Stimulated activated memory B cell treated with anti-CD40 and anti-IgM and Interleukin-4, amounts not matched to agents 10 μg/mL and 1 μg/mL and 100 μg/mL, for 72 hours (primary cell): ENCODE measurements at regions not wholly inside any gene's neighbourhood (a gene's known extent, or its start where the extent isn't known, plus 50 kb on each side); places are given as distances from the start of the nearest gene placed in this dataset.

Source experiments
- ATAC-seq: fragments of 150-1000 bp; cut with Tn5 transposase; 2 replicates; pipeline ENCODE4 v1.10.0; 2021
- H3K27ac Mint-ChIP-seq: one replicate; pipeline ENCODE4 v1.8.0; 2022; ENCODE audit warnings: mild to moderate bottlenecking, mixed read lengths
- H3K27me3 Mint-ChIP-seq: one replicate; pipeline ENCODE4 v1.8.0; 2022; ENCODE audit warnings: mixed read lengths
- H3K36me3 Mint-ChIP-seq: one replicate; pipeline ENCODE4 v1.8.0; 2022; ENCODE audit warnings: mixed read lengths
- H3K4me1 Mint-ChIP-seq: one replicate; pipeline ENCODE4 v1.8.0; 2022; ENCODE audit warnings: mixed read lengths
- H3K4me3 Mint-ChIP-seq: one replicate; pipeline ENCODE4 v1.8.0; 2022; ENCODE audit warnings: mild to moderate bottlenecking, moderate library complexity, mixed read lengths
- H3K9me3 Mint-ChIP-seq: one replicate; pipeline ENCODE4 v1.8.0; 2022; ENCODE audit warnings: mixed read lengths

DNA sequence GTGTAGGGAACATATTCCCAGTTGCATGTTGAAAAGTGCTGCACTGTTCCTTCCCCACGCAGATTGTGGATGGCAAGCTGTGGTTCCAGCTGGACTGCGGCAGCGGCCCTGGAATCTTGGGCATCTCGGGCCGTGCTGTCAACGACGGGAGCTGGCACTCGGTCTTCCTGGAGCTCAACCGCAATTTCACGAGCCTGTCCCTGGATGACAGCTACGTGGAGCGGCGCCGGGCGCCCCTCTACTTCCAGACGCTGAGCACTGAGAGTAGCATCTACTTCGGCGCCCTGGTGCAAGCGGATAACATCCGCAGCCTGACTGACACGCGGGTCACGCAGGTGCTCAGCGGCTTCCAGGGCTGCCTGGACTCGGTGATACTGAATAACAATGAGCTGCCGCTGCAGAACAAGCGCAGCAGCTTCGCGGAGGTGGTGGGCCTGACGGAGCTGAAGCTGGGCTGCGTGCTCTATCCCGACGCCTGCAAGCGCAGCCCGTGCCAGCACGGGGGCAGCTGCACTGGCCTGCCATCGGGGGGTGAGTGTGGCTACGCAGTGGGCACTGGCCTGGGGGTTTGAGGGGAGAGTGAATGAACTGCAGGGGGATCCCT is 102.7 kb upstream of the MTNR1B start:
- Mint-ChIP-seq H3K36me3 (no peaks in the 10 kb centered on the region), H3K4me1 (no peaks in the 10 kb centered on the region), H3K4me3 (no peak overlapping the region), H3K27ac (no peak overlapping the region), H3K27me3 (no peaks in the 10 kb centered on the region), H3K9me3 (no peaks in the 10 kb centered on the region)
- no peak for ATAC-seq

- Mint-ChIP-seq H3K4me3 (no peak overlapping the region), H3K36me3 (no peaks in the 10 kb centered on the region), H3K9me3 (no peaks in the 10 kb centered on the region), H3K27ac (no peak overlapping the region), H3K4me1 (no peaks in the 10 kb centered on the region), H3K27me3 (no peaks in the 10 kb centered on the region)
- ATAC-seq, result no peak
Measured at GRCh38 chr11:92867913-92868619, 101.4 kb upstream of the MTNR1B start.

DNA sequence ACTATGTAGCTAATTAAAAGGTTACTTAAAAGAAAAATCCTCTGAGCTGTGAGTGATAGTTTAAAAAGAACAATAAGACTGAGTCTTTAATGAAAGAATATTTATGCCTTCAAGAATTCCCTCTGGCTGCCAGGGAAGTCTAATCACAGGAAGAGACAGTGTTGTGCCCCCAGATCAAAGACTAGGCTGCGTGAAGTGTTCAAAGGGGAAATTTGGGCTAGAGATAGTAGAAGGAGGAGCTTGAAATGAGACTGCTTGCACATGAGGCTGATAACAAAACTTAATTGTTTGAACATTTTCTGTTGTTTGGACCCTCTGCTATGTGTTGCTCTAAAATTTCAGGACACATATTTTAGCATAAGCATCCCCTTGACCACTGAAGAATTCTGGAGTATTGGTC is 99.7 kb upstream of the MTNR1B start:
- no peak overlapping the region for H3K27ac Mint-ChIP-seq
- H3K36me3 Mint-ChIP-seq, result no peaks in the 10 kb centered on the region
- H3K4me3 Mint-ChIP-seq, result no peak overlapping the region
- H3K9me3 Mint-ChIP-seq, result no peaks in the 10 kb centered on the region
- no peaks in the 10 kb centered on the region for H3K4me1 Mint-ChIP-seq
- H3K27me3 Mint-ChIP-seq, result no peaks in the 10 kb centered on the region
- no peak for ATAC-seq

DNA sequence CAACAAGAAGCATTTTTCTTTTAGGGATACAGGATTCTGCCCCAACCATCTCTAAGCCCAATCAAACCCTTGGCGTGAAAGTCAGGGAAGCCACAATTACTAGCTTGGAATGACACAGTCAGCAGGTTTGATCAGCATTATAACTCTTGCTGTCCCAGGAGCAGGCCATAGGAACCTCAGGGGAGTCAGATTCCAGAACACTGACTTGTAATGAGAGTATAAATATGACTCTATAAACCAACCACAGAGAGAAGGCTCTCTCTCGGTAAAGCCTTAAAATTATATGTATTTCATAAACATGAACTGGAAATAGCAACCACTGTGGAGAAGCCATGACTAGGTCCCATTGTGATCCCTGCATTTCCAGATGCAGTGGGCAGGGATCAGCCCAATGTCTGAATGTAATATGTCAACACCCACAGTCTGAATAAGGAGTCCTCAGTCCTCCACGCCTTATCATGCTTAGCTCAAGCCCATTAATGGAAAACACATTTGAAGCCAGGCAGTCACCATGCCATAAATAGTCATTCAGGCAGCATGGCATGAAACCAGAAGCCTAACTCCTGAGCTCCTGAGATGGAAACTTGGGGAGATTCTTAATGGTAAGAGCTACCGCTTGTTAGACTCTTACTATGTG is 99.1 kb upstream of the MTNR1B start:
- Mint-ChIP-seq H3K36me3 (no peaks in the 10 kb centered on the region), H3K27ac (no peak overlapping the region), H3K4me3 (no peak overlapping the region), H3K4me1 (no peaks in the 10 kb centered on the region), H3K9me3 (no peaks in the 10 kb centered on the region), H3K27me3 (no peaks in the 10 kb centered on the region)
- no peak for ATAC-seq

DNA sequence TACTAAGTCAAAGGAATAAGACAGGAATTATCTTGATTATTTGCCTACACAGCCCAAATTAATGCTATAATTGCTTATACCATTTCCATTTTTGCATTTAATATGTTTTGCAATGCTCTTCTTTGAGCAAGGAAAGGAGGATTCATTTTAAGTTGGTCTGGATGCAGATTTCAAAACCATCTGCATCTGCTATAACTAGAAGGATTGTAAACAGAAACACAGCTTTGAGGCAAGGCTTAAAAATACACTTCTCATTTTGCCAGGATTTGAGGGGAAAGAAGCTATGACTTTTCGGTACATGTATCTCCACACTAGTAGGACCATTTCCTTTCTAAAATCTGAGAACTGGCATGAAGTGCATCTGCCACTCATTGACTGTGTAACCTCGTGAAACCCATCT is 95.9 kb upstream of the MTNR1B start:
- Mint-ChIP-seq H3K27me3 (peaks cover 10% of the 10 kb centered on the region), H3K27ac (no peak overlapping the region), H3K4me1 (no peaks in the 10 kb centered on the region), H3K9me3 (no peaks in the 10 kb centered on the region), H3K4me3 (no peak overlapping the region), H3K36me3 (no peaks in the 10 kb centered on the region)
- no peak for ATAC-seq

- Mint-ChIP-seq H3K36me3 (no peaks in the 10 kb centered on the region), H3K9me3 (no peaks in the 10 kb centered on the region), H3K27ac (no peak overlapping the region), H3K4me1 (no peaks in the 10 kb centered on the region), H3K27me3 (peaks cover 10% of the 10 kb centered on the region), H3K4me3 (no peak overlapping the region)
- no peak for ATAC-seq
Measured at GRCh38 chr11:92875473-92875872, 94.0 kb upstream of the MTNR1B start.

- Mint-ChIP-seq H3K27me3 (peaks cover 10% of the 10 kb centered on the region), H3K27ac (no peak overlapping the region), H3K9me3 (peaks cover 3% of the 10 kb centered on the region), H3K4me1 (no peaks in the 10 kb centered on the region), H3K4me3 (no peak overlapping the region), H3K36me3 (no peaks in the 10 kb centered on the region)
- no peak for ATAC-seq
Measured at GRCh38 chr11:92879086-92879485, 90.4 kb upstream of the MTNR1B start.

DNA sequence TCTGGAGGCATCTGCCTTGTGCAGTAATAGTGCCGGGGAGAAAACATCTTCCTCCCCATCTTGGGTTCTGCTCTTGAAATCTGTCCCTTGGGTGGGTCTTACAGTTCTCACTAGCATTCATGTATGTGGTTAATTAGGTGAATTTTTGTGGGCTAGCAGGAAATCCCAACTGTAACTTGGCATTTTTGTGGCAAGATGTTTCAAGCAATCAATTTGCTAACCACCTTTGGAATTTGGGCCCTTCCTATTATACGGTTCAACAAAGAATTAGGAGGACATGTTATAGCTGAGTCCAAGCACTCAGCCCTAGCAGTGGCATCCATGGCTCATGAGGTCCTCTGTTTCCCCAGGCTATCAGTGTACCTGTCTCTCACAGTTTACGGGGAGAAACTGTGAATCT is 89.1 kb upstream of the MTNR1B start:
- Mint-ChIP-seq H3K4me3 (no peak overlapping the region), H3K36me3 (no peaks in the 10 kb centered on the region), H3K27me3 (peaks cover 10% of the 10 kb centered on the region), H3K9me3 (peaks cover 3% of the 10 kb centered on the region), H3K4me1 (no peaks in the 10 kb centered on the region), H3K27ac (no peak overlapping the region)
- ATAC-seq, result no peak

- no peak overlapping the region for H3K4me3 Mint-ChIP-seq
- no peaks in the 10 kb centered on the region for H3K4me1 Mint-ChIP-seq
- H3K27ac Mint-ChIP-seq, result no peak overlapping the region
- H3K36me3 Mint-ChIP-seq, result no peaks in the 10 kb centered on the region
- ATAC-seq, result no peak
- H3K27me3 Mint-ChIP-seq, result no peaks in the 10 kb centered on the region
- H3K9me3 Mint-ChIP-seq, result peaks cover 3% of the 10 kb centered on the region
Measured at GRCh38 chr11:92881940-92882450, 87.5 kb upstream of the MTNR1B start.

GRCh38 chr11:92882828-92883611 is 86.4 kb upstream of the MTNR1B start:
- no peaks in the 10 kb centered on the region for H3K27me3 Mint-ChIP-seq
- H3K9me3 Mint-ChIP-seq, result peaks cover 3% of the 10 kb centered on the region
- no peak for ATAC-seq
- H3K27ac Mint-ChIP-seq, result no peak overlapping the region
- H3K36me3 Mint-ChIP-seq, result no peaks in the 10 kb centered on the region
- H3K4me3 Mint-ChIP-seq, result no peak overlapping the region
- H3K4me1 Mint-ChIP-seq, result no peaks in the 10 kb centered on the region

DNA sequence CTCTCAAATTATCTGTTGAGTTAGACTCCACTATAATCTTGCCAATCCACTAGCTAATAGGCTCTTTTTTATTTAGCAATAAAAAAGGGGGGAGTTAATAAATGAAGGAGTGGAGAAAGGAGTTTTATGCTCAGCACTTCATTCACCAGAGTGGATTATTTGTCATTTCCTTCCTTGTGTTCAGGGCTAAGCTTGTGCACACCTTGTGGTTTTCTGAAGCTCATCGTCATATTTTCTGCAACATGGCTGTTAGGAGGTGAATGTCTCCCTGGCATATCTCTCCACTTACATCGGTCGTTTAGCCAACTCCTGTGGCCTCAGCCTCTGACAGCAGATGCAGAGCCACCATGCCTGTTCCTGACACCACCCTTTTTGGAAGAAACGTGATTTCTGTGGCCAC is 83.9 kb upstream of the MTNR1B start:
- no peak overlapping the region for H3K4me3 Mint-ChIP-seq
- no peak for ATAC-seq
- H3K27me3 Mint-ChIP-seq, result no peaks in the 10 kb centered on the region
- no peaks in the 10 kb centered on the region for H3K4me1 Mint-ChIP-seq
- no peaks in the 10 kb centered on the region for H3K36me3 Mint-ChIP-seq
- peaks cover 3% of the 10 kb centered on the region for H3K9me3 Mint-ChIP-seq
- no peak overlapping the region for H3K27ac Mint-ChIP-seq

- peak; percentile 14 for ATAC-seq
Measured at GRCh38 chr11:92886243-92886905, 83.1 kb upstream of the MTNR1B start.

DNA sequence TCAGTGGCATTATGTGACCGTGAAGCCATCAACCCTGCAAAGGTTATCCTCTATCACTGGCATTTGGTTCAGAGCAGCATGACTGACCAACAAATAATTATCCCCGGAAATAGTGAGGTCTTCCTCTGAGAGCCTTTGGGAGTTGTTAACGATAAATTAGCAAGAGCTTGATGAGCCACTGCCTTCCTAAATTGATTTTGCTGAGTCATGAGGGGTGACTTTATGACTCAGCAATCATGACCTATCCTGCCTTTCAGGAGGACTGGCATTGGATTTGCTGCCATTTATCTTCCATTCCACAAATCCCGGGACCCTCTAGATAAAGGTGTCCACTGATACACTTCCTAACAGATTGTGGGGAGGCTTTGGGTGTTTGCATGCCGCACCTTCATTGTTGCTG is 80.8 kb upstream of the MTNR1B start:
- ATAC-seq, result no peak

More at GRCh38 chr11:92886243-92886905, 83.1 kb upstream of the MTNR1B start:
- Mint-ChIP-seq H3K9me3 (peaks cover 3% of the 10 kb centered on the region), H3K36me3 (no peaks in the 10 kb centered on the region), H3K4me3 (no peak overlapping the region), H3K4me1 (no peaks in the 10 kb centered on the region), H3K27ac (no peak overlapping the region), H3K27me3 (no peaks in the 10 kb centered on the region)

GRCh38 chr11:92890846-92891245 is 78.6 kb upstream of the MTNR1B start:
- no peaks in the 10 kb centered on the region for H3K4me1 Mint-ChIP-seq
- no peaks in the 10 kb centered on the region for H3K27me3 Mint-ChIP-seq
- H3K36me3 Mint-ChIP-seq, result no peaks in the 10 kb centered on the region
- no peak overlapping the region for H3K27ac Mint-ChIP-seq
- no peak overlapping the region for H3K4me3 Mint-ChIP-seq
- H3K9me3 Mint-ChIP-seq, result no peaks in the 10 kb centered on the region
- no peak for ATAC-seq

More for the DNA sequence above, 80.8 kb upstream of the MTNR1B start:
- peaks cover 3% of the 10 kb centered on the region for H3K9me3 Mint-ChIP-seq
- H3K36me3 Mint-ChIP-seq, result no peaks in the 10 kb centered on the region
- H3K4me1 Mint-ChIP-seq, result no peaks in the 10 kb centered on the region
- H3K27ac Mint-ChIP-seq, result no peak overlapping the region
- no peak overlapping the region for H3K4me3 Mint-ChIP-seq
- H3K27me3 Mint-ChIP-seq, result no peaks in the 10 kb centered on the region
